Osteoblast (primary cell): ENCODE measurements at regions not wholly inside any gene's neighbourhood (a gene's known extent, or its start where the extent isn't known, plus 50 kb on each side); places are given as distances from the start of the nearest gene placed in this dataset.
"Not testable (repeated sequence)": the region's sequence is repeated elsewhere in the genome, so short reads cannot be mapped to it uniquely, and the experiment has no call there.

Experiments used
- DNase-seq: peaks from one replicate; pipeline ENCODE4 v3.0.0; 2011; ENCODE audit warnings: low spot score, mixed read lengths; ENCODE audit not compliant: insufficient read length; ENCODE audit errors: missing footprints
- H2AFZ ChIP-seq: 2 replicates; pipeline ENCODE4 v1.6.0; 2011; ENCODE audit warnings: mild to moderate bottlenecking, low read length
- H3K27ac ChIP-seq: 2 replicates; pipeline ENCODE4 v1.5.1; 2011; ENCODE audit warnings: mild to moderate bottlenecking, low read depth, low read length, moderate library complexity
- H3K27me3 ChIP-seq: 2 replicates; pipeline ENCODE4 v1.6.0; 2012; ENCODE audit warnings: mild to moderate bottlenecking, control low read depth, inconsistent platforms, low read length, moderate library complexity; ENCODE audit not compliant: insufficient read depth
- H3K36me3 ChIP-seq: 2 replicates; pipeline ENCODE4 v1.5.1; 2011; ENCODE audit warnings: mild to moderate bottlenecking, low read length, control low read depth, moderate library complexity; ENCODE audit not compliant: insufficient read depth
- H3K4me1 ChIP-seq: 2 replicates; pipeline ENCODE4 v1.5.1; 2011; ENCODE audit warnings: mild to moderate bottlenecking, low read length, control low read depth, moderate library complexity; ENCODE audit not compliant: insufficient read depth
- H3K4me2 ChIP-seq: 2 replicates; pipeline ENCODE4 v1.6.0; 2011; ENCODE audit warnings: mild to moderate bottlenecking, low read length; ENCODE audit not compliant: insufficient read depth
- H3K4me3 ChIP-seq: fragments of 200-600 bp; sonication (generic); 3 replicates; pipeline ENCODE4 v1.5.1; 2012; ENCODE audit warnings: mild to moderate bottlenecking, low read length, inconsistent platforms; ENCODE audit not compliant: insufficient read depth
- H3K79me2 ChIP-seq: 2 replicates; pipeline ENCODE4 v1.6.0; 2012; ENCODE audit warnings: mild to moderate bottlenecking, low read length, control low read depth, inconsistent platforms; ENCODE audit not compliant: insufficient read depth
- H3K9me3 ChIP-seq: 2 replicates; pipeline ENCODE4 v1.5.1; 2011; ENCODE audit warnings: low read depth, low read length, control low read depth
- H4K20me1 ChIP-seq: 2 replicates; pipeline ENCODE4 v1.6.0; 2012; ENCODE audit warnings: mild to moderate bottlenecking, low read length, control low read depth; ENCODE audit not compliant: insufficient read depth
- TF ChIP-seq, protein P1 (sequence below): IDR thresholded peaks from 2 replicates; pipeline ENCODE4 v1.5.1; 2011; ENCODE audit warnings: mild to moderate bottlenecking, low read depth, low read length, moderate library complexity; ENCODE audit errors: extremely low read depth

DNA sequence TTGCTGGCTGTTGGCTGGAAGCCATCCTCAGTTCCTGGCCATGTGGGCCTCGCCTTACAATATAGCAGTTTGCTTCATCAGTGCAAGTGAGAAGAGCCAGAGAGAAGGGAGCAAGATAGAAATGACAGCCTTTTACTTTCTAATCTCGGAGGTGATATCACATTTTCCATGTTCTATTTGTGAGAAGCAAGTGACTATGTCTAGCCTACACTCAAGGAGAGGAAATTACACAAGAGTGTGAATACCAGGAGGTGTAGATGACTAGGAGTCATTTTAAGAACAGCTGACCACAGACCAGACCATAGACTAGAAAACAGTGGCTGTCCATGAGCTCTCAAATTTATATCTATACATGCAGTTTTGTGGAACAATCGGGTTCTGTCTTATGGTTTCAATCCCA lies 163.0 kb upstream of the NRXN3 start:
- TF ChIP-seq, protein P1, sequence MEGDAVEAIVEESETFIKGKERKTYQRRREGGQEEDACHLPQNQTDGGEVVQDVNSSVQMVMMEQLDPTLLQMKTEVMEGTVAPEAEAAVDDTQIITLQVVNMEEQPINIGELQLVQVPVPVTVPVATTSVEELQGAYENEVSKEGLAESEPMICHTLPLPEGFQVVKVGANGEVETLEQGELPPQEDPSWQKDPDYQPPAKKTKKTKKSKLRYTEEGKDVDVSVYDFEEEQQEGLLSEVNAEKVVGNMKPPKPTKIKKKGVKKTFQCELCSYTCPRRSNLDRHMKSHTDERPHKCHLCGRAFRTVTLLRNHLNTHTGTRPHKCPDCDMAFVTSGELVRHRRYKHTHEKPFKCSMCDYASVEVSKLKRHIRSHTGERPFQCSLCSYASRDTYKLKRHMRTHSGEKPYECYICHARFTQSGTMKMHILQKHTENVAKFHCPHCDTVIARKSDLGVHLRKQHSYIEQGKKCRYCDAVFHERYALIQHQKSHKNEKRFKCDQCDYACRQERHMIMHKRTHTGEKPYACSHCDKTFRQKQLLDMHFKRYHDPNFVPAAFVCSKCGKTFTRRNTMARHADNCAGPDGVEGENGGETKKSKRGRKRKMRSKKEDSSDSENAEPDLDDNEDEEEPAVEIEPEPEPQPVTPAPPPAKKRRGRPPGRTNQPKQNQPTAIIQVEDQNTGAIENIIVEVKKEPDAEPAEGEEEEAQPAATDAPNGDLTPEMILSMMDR: no peak
- Histone ChIP-seq H3K27me3 (no peaks in the 10 kb centered on the region), H3K9me3 (no peaks in the 10 kb centered on the region), H3K36me3 (no peaks in the 10 kb centered on the region), H3K27ac (no peak overlapping the region), H2AFZ (no peak overlapping the region), H3K4me3 (no peak overlapping the region), H3K4me2 (no peak overlapping the region), H4K20me1 (no peaks in the 10 kb centered on the region), H3K79me2 (no peaks in the 10 kb centered on the region), H3K4me1 (peaks cover 7% of the 10 kb centered on the region)
- DNase-seq: no peak

DNA sequence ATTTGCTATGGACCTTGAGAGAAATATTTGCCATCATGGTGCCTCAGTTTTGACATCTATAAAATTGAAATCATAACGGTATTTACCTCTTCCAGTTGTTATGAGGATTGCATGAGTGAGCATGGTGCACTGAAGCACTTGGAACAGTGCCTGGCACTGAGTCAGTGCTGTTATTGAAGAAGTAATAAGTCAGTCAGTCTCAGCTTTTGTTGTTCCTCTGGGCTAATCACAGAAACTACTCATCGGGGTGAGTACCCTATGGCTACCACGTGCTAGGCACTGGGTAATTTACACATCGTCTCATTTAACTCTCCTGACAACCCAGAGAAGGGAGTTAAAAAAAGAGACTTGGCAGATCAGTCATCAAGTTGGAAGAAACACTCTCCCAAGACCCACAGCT lies 159.5 kb upstream of the NRXN3 start:
- TF ChIP-seq, protein P1: no peak
- DNase-seq: peak; percentile 91
- Histone ChIP-seq H3K9me3 (no peaks in the 10 kb centered on the region), H3K4me1 (peaks cover under 1% of the 10 kb centered on the region), H2AFZ (no peak overlapping the region), H3K27me3 (no peaks in the 10 kb centered on the region), H4K20me1 (no peaks in the 10 kb centered on the region), H3K79me2 (no peaks in the 10 kb centered on the region), H3K4me2 (peak overlapping the region; percentile 8), H3K36me3 (no peaks in the 10 kb centered on the region), H3K27ac (no peak overlapping the region), H3K4me3 (no peak overlapping the region)

DNA sequence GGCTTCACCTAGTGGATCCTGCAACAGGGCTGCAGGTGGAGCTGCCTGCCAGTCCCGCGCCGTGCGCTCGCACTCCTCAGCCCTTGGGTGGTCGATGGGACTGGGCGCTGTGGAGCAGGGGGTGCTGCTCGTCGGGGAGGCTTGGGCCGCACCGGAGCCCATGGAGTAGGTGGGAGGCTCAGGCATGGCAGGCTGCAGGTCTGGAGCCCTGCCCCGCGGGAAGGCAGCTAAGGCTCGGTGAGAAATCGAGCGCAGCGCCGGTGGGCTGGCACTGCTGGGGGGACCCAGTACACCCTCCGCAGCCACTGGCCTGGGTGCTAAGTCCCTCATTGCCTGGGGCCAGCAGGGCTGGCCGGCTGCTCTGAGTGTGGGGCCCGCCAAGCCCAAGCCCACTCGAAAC lies 156.3 kb upstream of the NRXN3 start:
- H3K4me2 ChIP-seq, H3K4me1 ChIP-seq, DNase-seq, H3K79me2 ChIP-seq, H3K36me3 ChIP-seq, H3K27ac ChIP-seq, H4K20me1 ChIP-seq, H3K9me3 ChIP-seq, H2AFZ ChIP-seq, H3K27me3 ChIP-seq, H3K4me3 ChIP-seq: not testable (repeated sequence)

DNA sequence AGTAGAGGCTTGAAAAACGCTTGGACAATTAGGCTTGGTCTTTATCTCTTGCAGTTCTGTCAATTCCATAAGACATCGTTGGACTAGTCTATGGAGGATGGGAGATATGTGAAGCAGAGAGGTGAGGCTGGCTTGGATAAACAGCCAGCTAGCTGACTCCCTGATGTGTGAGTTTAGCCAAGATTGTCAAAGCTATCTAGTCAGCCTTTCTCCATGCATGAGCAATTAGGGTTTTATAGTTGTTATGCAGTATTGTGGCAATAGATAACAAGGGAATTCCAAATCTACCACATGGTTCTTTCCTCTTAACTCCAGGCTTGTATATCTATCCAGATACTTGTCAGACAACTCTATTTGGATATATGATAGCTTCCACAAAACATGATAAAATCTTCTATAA lies 153.6 kb upstream of the NRXN3 start:
- TF ChIP-seq, protein P1: no peak
- no peaks in the 10 kb centered on the region for H4K20me1 ChIP-seq
- DNase-seq: no peak
- no peak overlapping the region for H3K4me3 ChIP-seq
- no peak overlapping the region for H3K4me2 ChIP-seq
- no peak overlapping the region for H2AFZ ChIP-seq
- no peaks in the 10 kb centered on the region for H3K79me2 ChIP-seq
- no peaks in the 10 kb centered on the region for H3K4me1 ChIP-seq
- no peaks in the 10 kb centered on the region for H3K36me3 ChIP-seq
- no peaks in the 10 kb centered on the region for H3K9me3 ChIP-seq
- no peak overlapping the region for H3K27ac ChIP-seq
- H3K27me3 ChIP-seq: no peaks in the 10 kb centered on the region

DNA sequence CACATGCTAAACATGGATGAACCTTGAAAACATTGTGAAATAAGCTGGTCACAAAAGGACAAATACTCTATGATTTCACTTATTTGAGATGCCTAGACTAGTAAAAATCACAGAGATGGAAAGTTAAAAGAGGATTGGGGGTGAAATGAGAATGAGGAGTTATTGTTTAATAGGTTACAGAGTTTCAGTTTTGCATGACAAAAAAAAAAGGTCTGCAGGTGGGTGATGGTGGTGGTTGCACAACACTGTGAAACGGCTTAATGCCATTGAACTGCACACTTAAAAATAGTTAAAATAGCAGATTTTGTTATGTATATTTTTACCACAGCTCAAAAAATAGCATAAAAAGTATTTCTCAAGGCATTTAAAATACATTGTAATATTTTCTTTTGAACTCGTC lies 151.9 kb upstream of the NRXN3 start:
- Histone ChIP-seq H3K27ac (no peak overlapping the region), H4K20me1 (no peaks in the 10 kb centered on the region), H3K9me3 (no peaks in the 10 kb centered on the region), H3K27me3 (no peaks in the 10 kb centered on the region), H3K4me1 (no peaks in the 10 kb centered on the region), H3K79me2 (no peaks in the 10 kb centered on the region), H3K4me3 (no peak overlapping the region), H2AFZ (no peak overlapping the region), H3K36me3 (no peaks in the 10 kb centered on the region), H3K4me2 (no peak overlapping the region)
- DNase-seq: no peak
- TF ChIP-seq, protein P1: no peak
